HS-27A (cell line): ENCODE measurements at regions not wholly inside any gene's neighbourhood (a gene's known extent, or its start where the extent isn't known, plus 50 kb on each side); places are given as distances from the start of the nearest gene placed in this dataset.
"Not testable (repeated sequence)": the region's sequence is repeated elsewhere in the genome, so short reads cannot be mapped to it uniquely, and the experiment has no call there.

Experiments
- DNase-seq: peaks from one replicate; pipeline ENCODE4 v3.0.0-alpha.2; 2012; ENCODE audit warnings: low read depth, missing footprints

DNA sequence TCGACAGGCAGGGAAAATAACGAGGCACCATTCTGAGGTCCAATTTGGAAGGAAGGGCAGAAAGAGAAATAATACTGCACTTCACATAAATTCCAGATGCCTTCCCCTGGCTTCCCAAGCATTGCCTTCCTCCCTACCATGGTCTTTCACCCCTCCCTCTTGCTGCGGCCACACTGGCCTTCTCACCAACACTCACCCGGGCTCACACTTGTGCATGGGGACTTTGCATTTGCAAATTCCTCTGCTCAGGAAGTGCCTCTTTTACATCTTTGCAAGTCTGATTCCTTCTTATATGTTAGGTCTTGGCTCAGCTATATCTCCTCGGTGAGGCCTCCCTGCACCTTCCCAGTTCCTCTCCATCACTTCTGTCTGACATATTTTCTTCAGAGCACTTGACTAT is 199.4 kb downstream of the CHIC2 start:
- no peak for DNase-seq

DNA sequence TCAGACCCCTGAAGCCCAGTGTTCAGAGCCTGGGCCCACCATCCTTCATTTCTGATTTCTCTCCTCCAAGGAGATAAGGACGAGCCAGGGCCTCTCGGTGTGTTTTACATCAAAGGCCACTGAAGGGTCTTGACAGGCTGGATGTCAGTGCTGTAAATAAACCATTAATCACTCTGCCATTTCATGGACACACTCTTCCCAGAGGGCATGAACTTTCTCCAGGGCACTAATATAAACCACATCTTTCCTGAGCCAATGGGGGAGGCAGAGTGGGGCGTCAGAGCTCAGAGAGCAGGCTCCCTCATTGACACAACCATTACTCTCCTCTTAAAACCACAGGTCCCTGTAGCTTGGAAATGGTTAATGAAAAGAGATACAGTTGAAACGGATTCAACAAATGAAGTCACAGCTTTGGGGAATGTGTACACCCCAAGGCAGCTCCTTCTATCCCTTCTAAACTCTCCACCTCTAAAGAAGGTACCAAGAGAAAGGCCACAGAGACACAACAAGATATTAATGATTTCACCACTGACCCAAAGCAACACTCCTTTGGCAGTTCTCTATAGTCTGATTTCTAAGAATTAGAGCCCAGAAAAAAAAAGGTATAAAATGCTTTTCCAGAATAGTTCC is 200.6 kb downstream of the CHIC2 start:
- DNase-seq = no peak

DNA sequence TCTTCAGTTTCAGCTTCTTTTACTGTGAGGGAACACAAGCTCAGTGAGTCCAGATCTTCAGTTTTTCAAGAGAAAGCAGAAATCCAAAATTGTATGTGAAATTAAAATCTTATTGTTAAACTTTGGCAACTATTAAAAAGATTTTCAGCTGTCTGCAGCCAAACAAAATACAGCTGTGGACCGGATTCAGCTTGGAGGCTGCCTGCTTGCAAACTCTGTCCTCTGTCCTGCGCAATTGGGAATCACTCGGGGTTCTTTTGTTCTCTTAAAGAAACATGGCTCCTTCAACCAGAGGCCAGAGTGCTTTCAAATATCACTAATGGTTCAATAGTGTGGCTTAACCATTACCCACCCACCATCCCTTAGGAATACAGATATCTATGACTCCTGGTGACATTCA is 201.2 kb downstream of the CHIC2 start:
- DNase-seq = no peak

DNA sequence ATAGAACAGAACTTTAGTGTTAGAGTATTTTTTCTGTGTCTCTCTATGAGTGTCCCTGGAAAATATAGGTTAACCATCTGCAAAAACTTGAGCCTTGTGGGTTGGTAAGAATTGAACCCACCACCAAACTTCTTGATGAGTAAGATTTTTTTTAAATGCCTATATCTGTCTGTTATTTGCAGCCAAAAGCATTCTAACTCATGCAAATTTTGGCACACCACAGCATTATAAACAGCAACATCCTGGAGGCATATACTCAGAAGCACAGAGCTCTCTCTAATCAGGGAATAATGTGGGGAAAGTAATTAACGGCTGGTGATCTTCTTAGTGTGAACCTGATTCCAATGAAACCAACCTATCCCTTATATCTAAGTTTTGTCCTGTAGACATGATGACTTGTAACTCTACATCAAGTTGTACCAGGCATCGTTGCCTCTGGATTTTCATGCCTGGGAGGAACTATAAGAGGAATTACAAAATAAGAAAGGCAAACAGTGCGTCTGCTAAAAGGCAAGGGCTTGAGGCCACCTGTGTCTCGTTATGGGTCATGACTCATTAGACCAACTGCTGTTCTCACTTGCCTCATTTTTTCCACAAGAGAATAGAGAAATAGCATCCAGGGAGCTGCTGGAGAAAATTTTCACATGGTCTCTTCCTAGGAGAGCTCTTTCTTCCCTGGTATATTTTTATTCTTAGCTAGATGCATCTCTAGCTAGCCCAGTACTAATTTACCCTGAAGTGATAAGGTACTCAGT is 202.4 kb downstream of the CHIC2 start:
- no peak for DNase-seq

DNA sequence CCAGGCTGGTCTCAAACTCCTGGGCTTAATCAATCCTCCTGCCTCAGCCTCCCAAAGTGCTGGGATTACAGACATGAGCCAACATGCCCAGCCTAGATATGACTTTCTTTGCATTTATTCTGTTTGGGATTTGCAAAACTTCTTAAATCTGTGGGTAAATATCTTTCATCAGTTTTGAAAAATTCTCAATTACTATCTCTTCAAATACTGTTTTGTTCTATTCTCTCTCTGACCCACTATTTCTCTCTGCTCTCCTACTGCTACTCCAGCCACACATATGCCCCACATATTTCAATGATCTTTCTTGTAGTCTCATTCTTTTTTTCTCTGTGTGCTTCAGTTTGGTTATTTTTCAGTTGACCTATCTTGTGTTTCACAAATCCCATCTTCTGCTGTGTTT is 205.1 kb downstream of the CHIC2 start:
- no peak for DNase-seq

DNA sequence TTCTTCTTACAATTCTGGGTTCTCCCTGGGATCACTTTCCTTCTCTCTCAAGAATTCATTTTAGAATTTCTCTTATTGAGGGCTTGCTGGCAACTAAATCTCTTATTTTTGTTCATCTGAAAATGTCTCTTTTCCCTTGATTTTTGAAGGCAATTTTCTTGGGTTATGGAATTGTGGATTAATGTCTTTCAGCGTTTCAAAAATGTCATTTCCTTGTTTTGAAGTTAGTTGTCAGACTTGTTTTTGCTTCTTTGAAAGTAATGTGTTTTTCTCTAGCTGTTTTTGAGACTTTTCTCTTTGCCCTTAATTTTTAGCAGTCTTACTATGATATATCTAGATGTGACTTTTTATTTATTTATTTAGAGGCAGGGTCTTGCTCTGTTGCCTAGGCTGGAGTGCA is 205.7 kb downstream of the CHIC2 start:
- DNase-seq = no peak

DNA sequence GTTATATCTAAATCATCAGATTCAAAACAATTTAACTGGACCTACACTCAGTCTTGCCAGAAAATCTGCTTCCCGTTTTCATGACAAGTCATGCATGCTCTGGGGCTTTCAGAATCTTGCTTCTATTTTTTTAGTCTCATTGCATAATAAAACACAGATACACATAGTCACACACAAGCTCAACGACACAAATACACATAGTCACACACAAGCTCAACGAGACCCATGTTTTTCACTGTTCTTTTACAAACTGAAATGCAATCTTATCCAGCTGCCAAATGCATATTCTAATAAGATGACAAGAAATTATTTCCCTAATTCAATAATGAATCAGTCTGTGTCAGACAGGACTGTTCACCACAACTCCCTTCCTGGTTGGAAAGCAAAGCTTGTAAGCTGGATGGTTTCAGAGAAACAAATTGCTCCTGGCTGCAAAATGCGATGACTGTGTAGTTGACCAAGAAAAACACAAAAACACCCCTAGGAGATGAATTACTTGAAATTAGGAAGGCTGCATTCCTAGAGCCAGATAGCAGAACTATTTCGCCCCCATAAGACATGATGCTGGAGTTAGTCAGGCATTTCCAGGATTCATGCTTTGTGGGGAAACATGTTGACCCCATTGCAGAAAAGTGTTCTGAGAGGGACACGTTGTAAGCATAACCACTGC is 208.7 kb downstream of the CHIC2 start:
- no peak for DNase-seq

DNA sequence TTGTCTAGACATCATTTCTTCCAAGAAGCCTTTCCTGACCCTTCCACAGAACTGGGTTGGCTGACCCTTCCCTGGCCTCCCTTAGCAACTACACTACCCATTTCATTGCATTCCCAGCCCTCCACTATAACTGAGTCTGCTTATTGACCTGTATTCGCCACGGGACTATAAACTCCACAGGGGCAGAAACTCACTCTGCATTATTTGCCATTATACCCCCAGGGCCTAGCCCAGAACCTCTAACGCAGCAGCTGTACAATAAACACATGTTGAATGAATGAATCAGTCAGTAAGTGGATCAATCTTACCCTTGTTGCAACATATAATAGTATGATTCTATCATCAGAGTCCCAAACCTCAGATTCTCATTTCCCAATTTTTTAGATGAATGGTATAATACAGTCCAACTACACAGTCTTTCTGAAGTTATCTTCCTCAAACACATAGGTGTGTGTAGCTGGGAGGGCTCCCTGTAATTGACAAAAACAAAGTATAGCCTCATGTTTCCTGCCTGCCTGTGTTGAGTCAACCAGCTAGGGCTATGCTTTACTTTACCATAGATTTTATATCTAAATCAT is 209.3 kb downstream of the CHIC2 start:
- DNase-seq = no peak

DNA sequence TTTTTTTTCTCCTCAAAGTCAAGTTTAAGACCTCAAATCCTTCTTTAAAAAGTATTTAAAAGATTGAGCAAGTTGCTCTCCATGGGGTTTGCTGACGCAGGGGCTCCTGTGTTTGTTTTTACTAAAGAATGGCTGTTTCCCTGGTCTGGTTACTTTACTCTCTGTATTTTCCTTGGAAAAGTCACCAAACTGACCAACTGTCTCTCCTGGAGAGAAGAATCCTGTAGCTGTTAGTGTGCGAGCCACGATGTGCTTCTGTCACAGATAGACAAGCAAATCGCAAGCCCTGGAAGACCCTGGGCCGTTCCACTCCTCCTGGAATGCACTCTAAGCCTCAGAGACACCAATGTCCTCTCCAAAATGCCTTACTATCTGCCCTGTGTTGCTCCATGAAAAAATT is 212.1 kb downstream of the CHIC2 start:
- DNase-seq = no peak

DNA sequence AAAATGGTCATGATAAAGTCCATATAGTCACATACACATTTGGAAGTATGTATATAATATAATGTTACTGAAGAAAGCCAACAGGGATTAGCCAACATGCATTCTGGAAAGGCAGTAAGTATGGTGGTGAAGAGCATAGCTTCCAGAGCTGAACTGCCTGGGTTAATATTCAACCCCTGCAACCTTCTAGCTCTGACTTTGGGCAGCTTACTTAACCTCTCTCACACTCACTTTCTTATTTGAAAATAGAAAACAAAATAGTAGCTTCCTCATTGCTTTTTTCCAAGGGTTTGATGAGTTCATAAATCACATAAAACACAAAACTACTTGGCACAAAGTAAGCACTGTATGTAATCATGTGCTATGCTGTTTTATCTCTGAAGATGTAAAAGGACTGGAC is 216.4 kb downstream of the CHIC2 start:
- no peak for DNase-seq

DNA sequence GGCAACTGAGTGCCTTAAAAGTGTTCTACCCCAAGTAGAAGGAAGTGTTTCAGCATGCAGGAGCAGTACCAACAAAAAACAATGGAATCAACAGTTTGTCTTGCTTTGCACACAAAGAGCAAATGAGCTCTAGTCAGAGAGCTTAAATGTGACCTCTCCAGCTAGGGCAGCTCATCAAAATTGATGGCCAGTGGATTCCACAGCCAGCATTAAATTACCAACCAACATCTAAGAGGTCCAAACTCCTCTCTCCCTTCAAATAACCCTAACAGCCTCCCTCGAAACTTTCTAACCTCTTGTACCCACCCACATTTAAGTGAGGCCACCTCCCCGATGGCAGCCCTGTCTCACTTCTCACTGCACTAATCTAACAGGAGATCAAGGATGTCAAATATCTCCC is 219.9 kb downstream of the CHIC2 start:
- no peak for DNase-seq

DNA sequence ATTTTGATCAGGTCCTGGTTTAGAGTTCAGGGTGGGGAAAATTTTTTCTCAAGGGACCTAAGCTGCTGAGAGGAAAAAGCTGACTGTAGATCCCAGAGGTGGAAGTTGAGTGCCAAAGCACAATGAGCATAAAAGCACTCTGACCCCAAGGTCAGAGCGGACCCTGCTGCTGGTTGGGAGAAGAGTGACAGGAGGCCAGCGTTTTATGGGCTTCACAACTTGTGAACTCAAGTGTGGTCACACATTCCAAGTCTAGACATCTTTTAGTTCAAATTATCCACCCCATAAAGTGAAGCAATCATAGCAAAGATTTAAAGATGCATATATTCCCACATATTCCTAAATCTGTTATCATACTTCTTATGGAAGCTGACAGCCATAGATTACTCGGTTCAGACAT is 220.3 kb downstream of the CHIC2 start:
- no peak for DNase-seq

DNA sequence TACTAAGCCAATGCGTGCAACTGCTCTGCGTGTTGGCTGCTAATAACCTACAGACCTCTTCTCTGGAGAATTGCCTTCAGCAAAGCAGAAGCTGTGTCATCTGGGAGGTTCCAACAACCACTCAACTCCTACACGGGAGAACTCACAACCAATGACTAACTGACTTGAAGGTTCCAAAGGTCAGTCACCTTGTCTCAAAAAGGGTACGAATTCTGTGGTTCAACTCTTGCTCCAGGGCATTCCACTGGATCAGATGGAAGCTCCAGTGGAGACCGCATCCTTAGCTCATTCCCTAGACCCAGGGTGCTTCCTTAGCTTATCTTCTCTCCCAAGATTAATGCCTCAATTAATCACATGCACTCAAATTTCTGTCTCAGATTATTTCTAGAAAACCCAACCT is 222.7 kb downstream of the CHIC2 start:
- DNase-seq = no peak

DNA sequence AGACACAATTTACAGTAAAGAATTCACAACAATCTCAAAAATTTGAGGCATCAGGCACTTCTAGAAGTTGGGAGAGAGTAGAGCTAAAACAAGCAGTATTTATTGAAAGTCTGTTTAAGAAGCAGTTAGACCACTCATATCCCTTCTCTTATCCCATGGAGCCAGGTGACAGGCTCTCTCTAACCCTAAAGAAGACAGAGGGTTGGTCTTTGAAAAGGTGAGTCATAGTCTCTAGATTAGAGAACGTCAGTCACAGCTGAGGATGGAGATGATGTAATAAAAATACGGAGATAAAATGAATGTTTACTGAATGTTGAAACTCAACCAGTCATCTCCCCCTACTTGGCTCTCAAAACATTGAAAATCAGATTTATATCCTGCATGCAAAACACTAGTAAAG is 223.8 kb downstream of the CHIC2 start:
- DNase-seq = no peak

DNA sequence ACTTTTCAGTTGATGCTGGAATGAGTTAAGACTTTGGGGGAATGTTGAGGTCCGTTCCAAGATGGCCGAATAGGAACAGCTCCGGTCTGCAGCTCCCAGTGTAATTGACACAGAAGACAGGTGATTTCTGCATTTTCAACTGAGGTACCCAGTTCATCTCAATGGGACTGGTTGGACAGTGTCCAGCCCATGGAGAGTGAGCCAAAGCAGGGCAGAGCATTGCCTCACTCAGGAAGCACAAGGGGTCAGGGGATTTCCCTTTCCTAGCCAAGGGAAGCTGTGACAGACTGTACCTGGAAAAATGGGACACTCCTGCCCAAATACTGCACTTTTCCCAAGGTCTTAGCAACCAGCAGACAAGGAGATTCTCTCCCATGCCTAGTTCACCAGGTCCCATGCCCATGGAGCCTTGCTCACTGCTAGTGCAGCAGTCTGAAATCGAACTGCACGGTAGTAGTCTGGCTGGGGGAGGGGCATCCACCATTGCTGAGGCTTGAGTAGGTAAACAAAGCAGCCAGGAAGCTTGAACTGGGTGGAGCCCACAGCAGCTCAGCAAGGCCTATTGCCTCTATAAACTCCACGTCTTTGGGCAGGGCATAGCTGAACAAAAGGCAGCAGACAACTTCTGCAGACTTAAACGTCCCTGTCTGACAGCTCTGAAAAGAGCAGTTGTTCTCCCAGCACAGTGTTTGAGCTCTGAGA is 231.0 kb downstream of the CHIC2 start:
- DNase-seq = not testable (repeated sequence)

DNA sequence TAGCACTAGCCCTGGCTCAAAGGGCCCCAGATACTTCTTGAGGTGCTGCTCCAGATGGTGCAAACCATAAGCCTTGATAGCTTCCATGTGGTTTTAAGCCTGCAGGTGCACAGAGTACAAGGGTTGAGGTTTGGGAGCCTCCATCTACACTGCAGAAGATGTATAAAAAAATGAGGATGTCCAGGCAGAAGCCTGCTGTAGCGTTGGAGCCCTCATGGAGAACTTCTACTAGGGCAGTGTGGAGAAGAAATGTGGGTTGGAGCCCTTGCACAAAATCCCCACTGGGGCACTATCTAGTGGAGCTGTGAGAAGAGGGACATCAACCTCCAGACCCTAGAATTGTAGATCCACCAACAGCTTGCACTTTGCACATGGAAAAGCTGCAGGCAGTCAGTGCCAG is 231.9 kb downstream of the CHIC2 start:
- no peak for DNase-seq

DNA sequence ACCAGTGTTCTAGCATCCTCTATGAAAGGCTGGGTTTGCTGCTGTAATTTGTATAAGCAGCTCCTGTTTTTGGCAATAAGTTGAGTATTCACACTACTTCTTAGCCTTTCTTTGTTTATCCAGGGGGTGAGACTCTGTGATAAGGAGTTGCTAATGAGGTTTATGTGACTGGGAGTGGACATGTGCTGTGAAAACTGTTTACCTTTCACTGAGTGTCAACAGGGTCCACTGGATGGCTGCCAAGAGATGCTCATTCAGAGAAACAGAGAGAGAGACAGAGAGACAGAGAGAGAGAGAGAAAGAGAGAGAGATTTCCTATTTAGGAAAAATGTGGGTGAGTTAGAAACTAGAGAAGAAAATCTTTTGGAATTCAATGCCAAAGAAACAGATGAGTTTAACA is 233.9 kb downstream of the CHIC2 start:
- DNase-seq = no peak

DNA sequence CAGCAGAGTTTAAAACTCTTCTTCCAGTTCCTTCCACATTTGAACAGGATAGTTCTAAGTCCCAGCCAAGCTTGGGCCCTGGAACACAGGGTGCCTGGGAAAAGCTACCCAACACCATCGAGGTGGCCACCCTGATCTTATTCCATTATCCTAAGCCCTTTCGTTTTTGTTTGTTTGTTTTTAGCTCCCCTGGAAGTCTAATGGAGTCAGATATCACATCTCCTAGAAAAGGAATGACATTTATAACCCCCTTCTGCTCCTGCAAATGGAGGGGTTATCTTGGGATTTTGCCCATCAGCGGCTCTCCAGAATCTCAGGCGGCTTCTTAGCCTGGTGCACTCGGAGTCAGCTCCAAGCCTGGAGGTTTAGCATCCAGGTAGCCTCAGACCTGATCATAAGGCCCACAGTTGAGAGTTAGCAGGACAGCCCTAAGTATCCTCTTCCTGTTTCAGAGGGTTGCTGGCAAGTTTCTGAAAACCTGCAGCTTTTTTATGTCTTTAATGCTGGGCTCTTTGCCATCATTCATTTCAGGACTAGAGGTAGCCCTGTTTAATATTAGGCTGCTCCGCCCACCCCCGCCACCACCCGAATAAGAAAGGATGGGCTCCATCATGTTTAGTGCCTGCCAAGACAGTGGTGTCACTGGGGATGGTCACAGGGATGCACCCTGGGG is 230.0 kb upstream of the LNX1 start:
- DNase-seq = no peak

DNA sequence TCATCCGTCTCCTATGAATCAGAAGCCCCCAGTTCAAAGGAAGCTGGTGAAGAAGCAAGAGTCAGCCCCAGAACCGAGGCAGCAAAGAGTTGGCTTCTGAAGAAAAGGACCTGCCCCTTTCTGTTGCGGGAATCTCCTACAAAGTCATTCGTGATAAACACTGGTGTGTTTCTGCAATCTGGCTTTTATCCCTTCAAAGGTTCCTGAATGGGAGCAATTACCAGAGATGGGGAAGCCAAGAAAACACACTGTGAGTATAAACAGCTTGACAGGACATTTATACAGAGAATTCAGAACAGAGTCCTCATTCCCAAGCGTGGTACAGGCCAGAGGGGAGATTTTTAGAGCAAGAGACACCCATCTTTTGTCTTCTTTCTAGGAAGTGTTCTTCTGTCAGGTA is 226.8 kb upstream of the LNX1 start:
- DNase-seq = no peak

DNA sequence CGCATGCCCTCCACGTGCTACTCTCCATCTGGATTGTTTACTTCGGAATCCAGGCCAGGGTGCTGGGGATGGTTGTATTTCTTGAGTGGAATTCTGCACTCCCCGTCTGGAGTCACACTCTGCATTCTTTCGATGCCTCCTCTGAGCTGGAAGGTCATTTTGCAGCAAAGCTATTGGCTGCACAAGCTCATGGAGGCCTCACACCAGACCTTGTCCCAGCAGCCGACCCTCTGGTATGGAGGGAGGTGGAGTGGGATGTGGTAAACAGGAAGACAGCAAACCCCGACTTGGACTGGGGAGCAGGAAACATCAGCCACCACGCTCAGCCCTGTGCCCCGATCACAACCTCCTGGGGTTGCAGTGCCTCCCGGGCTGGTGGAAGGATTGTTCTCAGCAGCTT is 225.3 kb upstream of the LNX1 start:
- no peak for DNase-seq

DNA sequence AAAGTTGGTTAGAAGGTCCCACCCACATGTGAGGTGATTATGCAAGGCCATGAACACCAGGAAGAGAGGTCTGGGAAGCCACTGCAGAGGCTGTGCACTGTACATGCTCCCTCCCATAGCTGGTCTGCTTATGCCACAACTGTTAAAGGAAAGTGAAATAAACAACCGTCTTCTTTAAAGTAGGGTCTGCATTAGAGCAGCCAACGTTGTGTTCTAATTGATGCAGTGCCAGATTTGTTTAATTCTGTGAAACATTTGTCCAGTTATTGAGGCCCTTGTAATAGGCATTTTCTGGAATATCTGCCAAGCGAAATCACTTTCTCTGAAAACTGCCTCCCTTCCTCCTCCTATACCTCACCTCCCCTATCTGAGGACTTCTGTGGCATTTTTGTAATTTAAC is 224.0 kb upstream of the LNX1 start:
- no peak for DNase-seq

DNA sequence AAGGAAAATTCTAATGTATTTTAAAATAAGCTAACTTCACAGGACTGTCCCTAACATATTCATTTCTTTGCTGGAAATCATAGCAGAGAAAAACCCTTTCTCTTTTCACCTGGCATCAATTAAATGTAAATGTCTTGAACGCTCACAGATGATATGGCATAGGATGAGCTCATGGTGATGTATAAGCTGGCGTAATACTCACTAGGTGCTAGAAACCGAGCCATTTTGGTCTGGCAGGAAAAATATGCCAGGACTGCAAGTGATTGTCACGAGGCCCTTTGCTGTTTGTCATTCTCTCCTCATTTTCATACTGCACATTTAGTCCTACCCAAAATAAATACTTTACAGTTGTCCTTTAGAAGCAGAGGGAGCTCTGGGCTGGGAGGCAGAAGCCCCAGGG is 222.7 kb upstream of the LNX1 start:
- DNase-seq = no peak
